ENCODE measurements at regions not wholly inside any gene's neighbourhood (a gene's known extent, or its start where the extent isn't known, plus 50 kb on each side); places are given as distances from the start of the nearest gene placed in this dataset.
"Not testable (repeated sequence)": the region's sequence is repeated elsewhere in the genome, so short reads cannot be mapped to it uniquely, and the experiment has no call there.

DNA sequence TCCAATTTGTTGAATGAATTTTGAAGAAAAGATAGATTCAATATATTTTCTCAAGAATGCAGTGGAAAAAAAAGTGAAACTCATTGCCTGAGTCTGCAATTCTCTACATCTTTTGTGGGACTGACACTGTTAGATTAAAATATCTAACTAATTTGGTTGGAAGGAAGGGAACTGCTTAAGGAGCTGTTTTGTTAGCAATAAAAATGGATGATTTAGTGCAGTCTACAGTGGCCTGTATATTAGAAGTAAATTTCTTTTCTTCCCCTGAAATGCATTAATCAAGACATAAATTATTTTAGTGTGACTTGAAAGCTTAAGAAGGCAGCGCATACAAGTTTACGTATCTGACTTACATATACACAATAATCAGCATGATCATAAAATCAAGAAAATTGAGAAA is 1332.6 kb downstream of the EPHA7 start:
- no peak overlapping the region for H3K9ac ChIP-seq (ENCODE audit: control insufficient read depth, extremely low read depth, insufficient read depth, low read length)
- no peaks in the 10 kb centered on the region for H3K9me1 ChIP-seq (ENCODE audit: control insufficient read depth, extremely low read depth, insufficient read depth, low read length)
- no peaks in the 10 kb centered on the region for H3K9me3 ChIP-seq (ENCODE audit: control insufficient read depth, low read depth, low read length)
- H3K27ac ChIP-seq (ENCODE audit: control insufficient read depth, insufficient read depth, low read length), result no peak overlapping the region
- FAIRE-seq, result no peak
- DNase-seq (ENCODE audit: low read depth, low spot score), result no peak
- H3K4me3 ChIP-seq (ENCODE audit: control insufficient read depth in 2 of 3, extremely low read depth in 1 of 3, insufficient read depth in 2 of 3, low read depth in 1 of 3, low read length in 3 of 3), result no peak overlapping the region
- TF ChIP-seq, protein P1, sequence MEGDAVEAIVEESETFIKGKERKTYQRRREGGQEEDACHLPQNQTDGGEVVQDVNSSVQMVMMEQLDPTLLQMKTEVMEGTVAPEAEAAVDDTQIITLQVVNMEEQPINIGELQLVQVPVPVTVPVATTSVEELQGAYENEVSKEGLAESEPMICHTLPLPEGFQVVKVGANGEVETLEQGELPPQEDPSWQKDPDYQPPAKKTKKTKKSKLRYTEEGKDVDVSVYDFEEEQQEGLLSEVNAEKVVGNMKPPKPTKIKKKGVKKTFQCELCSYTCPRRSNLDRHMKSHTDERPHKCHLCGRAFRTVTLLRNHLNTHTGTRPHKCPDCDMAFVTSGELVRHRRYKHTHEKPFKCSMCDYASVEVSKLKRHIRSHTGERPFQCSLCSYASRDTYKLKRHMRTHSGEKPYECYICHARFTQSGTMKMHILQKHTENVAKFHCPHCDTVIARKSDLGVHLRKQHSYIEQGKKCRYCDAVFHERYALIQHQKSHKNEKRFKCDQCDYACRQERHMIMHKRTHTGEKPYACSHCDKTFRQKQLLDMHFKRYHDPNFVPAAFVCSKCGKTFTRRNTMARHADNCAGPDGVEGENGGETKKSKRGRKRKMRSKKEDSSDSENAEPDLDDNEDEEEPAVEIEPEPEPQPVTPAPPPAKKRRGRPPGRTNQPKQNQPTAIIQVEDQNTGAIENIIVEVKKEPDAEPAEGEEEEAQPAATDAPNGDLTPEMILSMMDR (optimal IDR thresholded peaks at IDR 0.05 in 1 of 3, IDR thresholded peaks at IDR 0.05 in 1 of 3, conservative IDR thresholded peaks at IDR 0.05 in 1 of 3; ENCODE audit: extremely low read depth in 1 of 3, insufficient read depth in 2 of 3, low read length in 3 of 3), result no peak
- no peak for TF ChIP-seq EZH2 (IDR thresholded peaks at IDR 0.05; ENCODE audit: low read length)
- no peaks in the 10 kb centered on the region for H3K79me2 ChIP-seq (ENCODE audit: control insufficient read depth, insufficient read depth, low read length)
- no peaks in the 10 kb centered on the region for H4K20me1 ChIP-seq (ENCODE audit: control insufficient read depth, extremely low read depth, insufficient read depth, low read length)
- no peak overlapping the region for H3K4me2 ChIP-seq (ENCODE audit: control insufficient read depth, extremely low read depth, insufficient read depth, low read depth, low read length)
- no peak overlapping the region for H2AFZ ChIP-seq (ENCODE audit: control insufficient read depth, low read length)
- no peaks in the 10 kb centered on the region for H3K27me3 ChIP-seq (ENCODE audit: control insufficient read depth, extremely low read depth, insufficient read depth, low read length)
- dilution Hi-C loops (cut with MboI; ENCODE audit: extremely low pct_ligation_motif_present, low sequenced_read_pairs), result no loop called here
- H3K36me3 ChIP-seq (ENCODE audit: control insufficient read depth in 2 of 2, extremely low read depth in 1 of 2, insufficient read depth in 2 of 2, low read length in 2 of 2), result no peaks in the 10 kb centered on the region
- H3K4me1 ChIP-seq (ENCODE audit: control insufficient read depth, extremely low read depth, insufficient read depth, low read length), result no peaks in the 10 kb centered on the region

DNA sequence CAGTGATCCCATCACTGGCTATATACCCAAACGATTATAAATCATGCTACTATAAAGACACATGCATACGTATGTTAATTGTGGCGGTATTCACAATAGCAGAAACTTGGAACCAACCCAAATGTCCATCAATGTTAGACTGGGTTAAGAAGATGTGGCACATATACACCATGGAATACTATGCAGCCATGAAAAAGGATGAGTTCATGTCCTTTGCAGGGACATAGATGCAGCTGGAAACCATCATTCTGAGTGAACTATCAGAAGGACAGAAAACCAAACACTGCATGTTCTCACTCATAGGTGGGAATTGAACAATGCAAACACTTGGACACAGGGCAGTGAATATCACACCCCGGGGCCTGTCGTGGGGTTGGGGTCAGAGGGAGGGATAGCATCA is 1335.4 kb downstream of the EPHA7 start:
- H3K4me3 ChIP-seq (ENCODE audit: control insufficient read depth in 2 of 3, extremely low read depth in 1 of 3, insufficient read depth in 2 of 3, low read depth in 1 of 3, low read length in 3 of 3); H3K9me1 ChIP-seq (ENCODE audit: control insufficient read depth, extremely low read depth, insufficient read depth, low read length); H2AFZ ChIP-seq (ENCODE audit: control insufficient read depth, low read length); H3K27me3 ChIP-seq (ENCODE audit: control insufficient read depth, extremely low read depth, insufficient read depth, low read length); H3K9me3 ChIP-seq (ENCODE audit: control insufficient read depth, low read depth, low read length); dilution Hi-C loops (cut with MboI; ENCODE audit: extremely low pct_ligation_motif_present, low sequenced_read_pairs); H3K79me2 ChIP-seq (ENCODE audit: control insufficient read depth, insufficient read depth, low read length); H3K27ac ChIP-seq (ENCODE audit: control insufficient read depth, insufficient read depth, low read length); H4K20me1 ChIP-seq (ENCODE audit: control insufficient read depth, extremely low read depth, insufficient read depth, low read length); H3K4me2 ChIP-seq (ENCODE audit: control insufficient read depth, extremely low read depth, insufficient read depth, low read depth, low read length); H3K9ac ChIP-seq (ENCODE audit: control insufficient read depth, extremely low read depth, insufficient read depth, low read length); H3K4me1 ChIP-seq (ENCODE audit: control insufficient read depth, extremely low read depth, insufficient read depth, low read length); FAIRE-seq; H3K36me3 ChIP-seq (ENCODE audit: control insufficient read depth in 2 of 2, extremely low read depth in 1 of 2, insufficient read depth in 2 of 2, low read length in 2 of 2); DNase-seq (ENCODE audit: low read depth, low spot score): not testable (repeated sequence)

DNA sequence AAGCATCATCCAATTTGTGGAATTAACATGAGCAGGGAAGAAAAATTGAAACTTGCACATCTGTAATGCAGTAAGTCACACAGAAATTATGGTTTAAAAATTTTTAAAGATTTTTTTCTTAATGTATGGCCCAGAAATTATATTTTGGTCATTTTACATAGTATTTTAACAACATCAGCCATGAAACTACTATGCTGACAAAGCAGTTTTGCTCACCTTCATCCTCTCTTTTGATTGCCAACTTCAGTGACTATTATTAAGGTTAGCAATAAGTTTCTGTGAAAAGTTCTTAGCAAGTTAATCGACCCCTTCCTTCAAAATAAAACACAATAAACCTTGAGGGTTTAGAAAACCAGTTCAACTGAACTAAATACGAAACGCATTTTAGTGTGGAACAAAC is 1347.0 kb downstream of the EPHA7 start:
- no peak overlapping the region for H3K27ac ChIP-seq (ENCODE audit: control insufficient read depth, insufficient read depth, low read length)
- H3K79me2 ChIP-seq (ENCODE audit: control insufficient read depth, insufficient read depth, low read length), result no peaks in the 10 kb centered on the region
- no peak for TF ChIP-seq EZH2 (IDR thresholded peaks at IDR 0.05; ENCODE audit: low read length)
- TF ChIP-seq, protein P1 (optimal IDR thresholded peaks at IDR 0.05 in 1 of 3, IDR thresholded peaks at IDR 0.05 in 1 of 3, conservative IDR thresholded peaks at IDR 0.05 in 1 of 3; ENCODE audit: extremely low read depth in 1 of 3, insufficient read depth in 2 of 3, low read length in 3 of 3), result no peak
- no peaks in the 10 kb centered on the region for H3K9me3 ChIP-seq (ENCODE audit: control insufficient read depth, low read depth, low read length)
- H3K27me3 ChIP-seq (ENCODE audit: control insufficient read depth, extremely low read depth, insufficient read depth, low read length), result no peaks in the 10 kb centered on the region
- H3K4me2 ChIP-seq (ENCODE audit: control insufficient read depth, extremely low read depth, insufficient read depth, low read depth, low read length), result no peak overlapping the region
- H2AFZ ChIP-seq (ENCODE audit: control insufficient read depth, low read length), result no peak overlapping the region
- FAIRE-seq (no peak), DNase-seq (ENCODE audit: low read depth, low spot score) (no peak)
- H3K9me1 ChIP-seq (ENCODE audit: control insufficient read depth, extremely low read depth, insufficient read depth, low read length), result no peaks in the 10 kb centered on the region
- dilution Hi-C loops (cut with MboI; ENCODE audit: extremely low pct_ligation_motif_present, low sequenced_read_pairs), result no loop called here
- no peaks in the 10 kb centered on the region for H3K36me3 ChIP-seq (ENCODE audit: control insufficient read depth in 2 of 2, extremely low read depth in 1 of 2, insufficient read depth in 2 of 2, low read length in 2 of 2)
- no peaks in the 10 kb centered on the region for H4K20me1 ChIP-seq (ENCODE audit: control insufficient read depth, extremely low read depth, insufficient read depth, low read length)
- H3K4me1 ChIP-seq (ENCODE audit: control insufficient read depth, extremely low read depth, insufficient read depth, low read length), result no peaks in the 10 kb centered on the region
- H3K4me3 ChIP-seq (ENCODE audit: control insufficient read depth in 2 of 3, extremely low read depth in 1 of 3, insufficient read depth in 2 of 3, low read depth in 1 of 3, low read length in 3 of 3), result no peak overlapping the region
- H3K9ac ChIP-seq (ENCODE audit: control insufficient read depth, extremely low read depth, insufficient read depth, low read length), result no peak overlapping the region

All from keratinocyte (primary cell).